Liver (tissue), 8 donors: ENCODE measurements at regions not wholly inside any gene's neighbourhood (a gene's known extent, or its start where the extent isn't known, plus 50 kb on each side); places are given as distances from the start of the nearest gene placed in this dataset.

Experiments
- DNase-seq: peaks from one replicate; pipeline ENCODE4 v3.0.0-alpha.2; 2017; ENCODE audit warnings: low spot score
- H3K27ac ChIP-seq, 2 donors: one replicate each; pipeline ENCODE4 v1.7.0; 2013; ENCODE audit warnings: inconsistent platforms in 2 of 2, low read length in 2 of 2, control low read depth in 1 of 2, low read depth in 1 of 2, mild to moderate bottlenecking in 1 of 2
- H3K27me3 ChIP-seq, 4 donors: one replicate each; pipeline versions ENCODE4 v1.6.1 to v1.7.0; 2013; ENCODE audit warnings: low read length in 3 of 4, inconsistent platforms in 1 of 4, mild to moderate bottlenecking in 1 of 4, moderate library complexity in 1 of 4; ENCODE audit not compliant: control insufficient read depth in 4 of 4, insufficient read depth in 4 of 4
- H3K36me3 ChIP-seq, 4 donors: one replicate each; pipeline versions ENCODE4 v1.6.1 to v1.7.0; 2013; ENCODE audit warnings: low read length in 3 of 4, mild to moderate bottlenecking in 3 of 4, low read depth in 1 of 4, moderate library complexity in 1 of 4; ENCODE audit not compliant: control insufficient read depth in 4 of 4, insufficient read depth in 3 of 4
- H3K4me1 ChIP-seq, 4 donors: one replicate each; pipeline versions ENCODE4 v1.6.1 to v1.7.0; 2013; ENCODE audit warnings: low read length in 3 of 4, mild to moderate bottlenecking in 3 of 4, moderate library complexity in 1 of 4; ENCODE audit not compliant: control insufficient read depth in 4 of 4, insufficient read depth in 4 of 4
- H3K4me3 ChIP-seq, 3 donors: one replicate each; pipeline versions ENCODE4 v1.6.1 to v1.7.0; 2013; ENCODE audit warnings: low read length in 3 of 3, control low read depth in 1 of 3, low read depth in 1 of 3, mild to moderate bottlenecking in 1 of 3
- H3K9ac ChIP-seq, 2 donors: one replicate each; pipeline ENCODE4 v1.7.0; 2013; ENCODE audit warnings: low read length in 2 of 2, mild to moderate bottlenecking in 2 of 2, moderate library complexity in 2 of 2, control low read depth in 1 of 2, low read depth in 1 of 2
- H3K9me3 ChIP-seq, 4 donors: one replicate each; pipeline versions ENCODE4 v1.6.1 to v1.7.0; 2013; ENCODE audit warnings: low read length in 3 of 4; ENCODE audit not compliant: control insufficient read depth in 4 of 4
- EGR1 ChIP-seq, 2 donors: IDR thresholded peaks; 2 replicates each; pipeline ENCODE4 v1.6.1; 2016 to 2018; ENCODE audit warnings: antibody characterized with exemption in 2 of 2, low read depth in 2 of 2
- FOXA1 ChIP-seq: IDR thresholded peaks from 2 replicates; pipeline ENCODE4 v1.6.1; 2016; ENCODE audit warnings: antibody characterized with exemption
- FOXA2 ChIP-seq: IDR thresholded peaks from 2 replicates; pipeline ENCODE4 v1.6.1; 2016; ENCODE audit warnings: antibody characterized with exemption
- GABPA ChIP-seq, 2 donors: IDR thresholded peaks in 1 of 2; conservative IDR thresholded peaks in 1 of 2; 2 replicates each; pipeline ENCODE4 v1.6.1; 2016; ENCODE audit warnings: antibody characterized with exemption in 2 of 2, mild to moderate bottlenecking in 1 of 2, moderate library complexity in 1 of 2
- HNF4A ChIP-seq, 2 donors: conservative IDR thresholded peaks; 2 replicates each; pipeline ENCODE4 v1.6.1; 2016; ENCODE audit warnings: antibody characterized with exemption in 2 of 2, mild to moderate bottlenecking in 2 of 2
- HNF4G ChIP-seq: IDR thresholded peaks from 2 replicates; pipeline ENCODE4 v1.6.1; 2016; ENCODE audit warnings: antibody characterized with exemption
- JUND ChIP-seq, 2 donors: IDR thresholded peaks; 2 replicates each; pipeline ENCODE4 v1.6.1; 2016; ENCODE audit warnings: antibody characterized with exemption in 2 of 2
- NR2F2 ChIP-seq: IDR thresholded peaks from 2 replicates; pipeline ENCODE4 v1.6.1; 2016; ENCODE audit warnings: antibody characterized with exemption
- RAD21 ChIP-seq, 2 donors: IDR thresholded peaks; 2 replicates each; pipeline ENCODE4 v1.6.1; 2016; ENCODE audit warnings: antibody characterized with exemption in 2 of 2, mild to moderate bottlenecking in 2 of 2
- RXRA ChIP-seq, 2 donors: IDR thresholded peaks; 2 replicates each; pipeline ENCODE4 v1.6.1; 2017 to 2018; ENCODE audit warnings: antibody characterized with exemption in 2 of 2, mild to moderate bottlenecking in 1 of 2
- SP1 ChIP-seq: IDR thresholded peaks from 2 replicates; pipeline ENCODE4 v1.6.1; 2018; ENCODE audit warnings: antibody characterized with exemption, mild to moderate bottlenecking
- TAF1 ChIP-seq: conservative IDR thresholded peaks from 2 replicates; pipeline ENCODE4 v1.6.1; 2016; ENCODE audit warnings: antibody characterized with exemption, mild to moderate bottlenecking
- YY1 ChIP-seq: IDR thresholded peaks from 2 replicates; pipeline ENCODE4 v1.6.1; 2016; ENCODE audit warnings: antibody characterized with exemption, mild to moderate bottlenecking
- WGBS: extraction: QIAGEN DNeasy Blood & Tissue Kit; methylation state at CpG from one replicate; pipeline ENCODE4 v1.1.7; 2013; 5-methylcytosine and 5-hydroxymethylcytosine counted together
- TF ChIP-seq, protein P1 (sequence below): fragments of 150-350 bp; IDR thresholded peaks from 2 replicates; pipeline ENCODE4 v1.5.1; 2017; ENCODE audit warnings: improper control_type of control experiment, low read depth, low read length; ENCODE audit not compliant: missing input control
- TF ChIP-seq, protein P2 (sequence below): IDR thresholded peaks from 2 replicates; pipeline ENCODE4 v1.6.1; 2016; ENCODE audit warnings: antibody characterized with exemption
- TF ChIP-seq, protein P3 (sequence below): IDR thresholded peaks from 2 replicates; pipeline ENCODE4 v1.6.1; 2016; ENCODE audit warnings: antibody characterized with exemption
- TF ChIP-seq, protein P4 (sequence below): IDR thresholded peaks from 2 replicates; pipeline ENCODE4 v1.6.1; 2016; ENCODE audit warnings: antibody characterized with exemption
- TF ChIP-seq, protein P5 (sequence below): IDR thresholded peaks from 2 replicates; pipeline ENCODE4 v1.6.1; 2016; ENCODE audit warnings: antibody characterized with exemption, mild to moderate bottlenecking
- donor health status: healthy.
- donor health status: healthy.
- donor health status: healthy.
- donor health status: healthy.
- donor health status: healthy.

DNA sequence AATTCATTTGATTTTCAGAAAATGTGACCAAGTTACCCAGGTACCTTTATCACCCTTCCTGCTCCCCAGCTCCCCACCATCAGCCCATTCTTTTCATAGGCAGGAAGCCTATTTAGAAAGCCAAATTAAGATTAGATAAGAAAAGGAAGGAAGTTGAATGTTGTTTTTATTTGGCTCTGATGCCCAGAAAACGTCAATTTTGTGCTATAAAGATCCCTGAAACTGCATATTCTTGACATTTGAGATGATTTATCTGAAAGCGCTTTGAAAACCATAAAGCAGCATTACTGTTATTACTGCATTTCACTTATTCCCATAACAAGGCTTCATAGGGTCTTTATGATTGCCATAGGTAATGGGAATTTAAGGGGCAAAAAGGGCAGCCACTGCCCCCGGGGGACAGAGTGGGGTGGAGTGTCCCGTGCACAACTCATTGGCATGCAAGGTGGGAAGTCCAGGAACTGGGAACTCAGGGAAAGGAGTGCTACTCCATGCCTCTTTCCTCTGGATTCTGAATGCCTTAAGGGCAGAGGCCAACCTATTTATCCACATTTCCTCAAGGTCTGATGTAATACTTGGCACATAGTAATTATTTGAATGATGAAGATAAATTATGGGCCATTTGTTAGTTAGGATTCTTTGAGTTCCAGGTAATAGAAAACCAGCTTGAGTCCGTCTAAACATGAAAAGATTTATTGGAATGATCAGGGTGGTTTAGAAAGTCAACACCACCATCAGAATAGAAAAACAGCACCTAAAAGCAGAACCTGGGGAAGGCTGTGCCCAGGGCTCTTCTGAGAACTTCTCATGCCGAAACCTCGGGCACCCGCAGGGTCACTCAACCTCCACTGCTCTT is 100.6 kb upstream of the ELMO1 start:
- WGBS, result 68% methylated on average over 8 of the region's 8 CpGs
- H3K27me3 ChIP-seq, result peaks cover 0 to 3% (median 0%) of the 10 kb centered on the region in 4 donors
- TF ChIP-seq GABPA (IDR thresholded peaks at IDR 0.05 in 1 of 2, conservative IDR thresholded peaks at IDR 0.05 in 1 of 2) (no peak), SP1 (no peak), EGR1 (IDR thresholded peaks at IDR 0.05; ENCODE audit: low read depth in 2 of 2) (no peak), NR2F2 (no peak), FOXA1 (no peak), JUND (IDR thresholded peaks at IDR 0.05) (no peak)
- TF ChIP-seq, protein P1, sequence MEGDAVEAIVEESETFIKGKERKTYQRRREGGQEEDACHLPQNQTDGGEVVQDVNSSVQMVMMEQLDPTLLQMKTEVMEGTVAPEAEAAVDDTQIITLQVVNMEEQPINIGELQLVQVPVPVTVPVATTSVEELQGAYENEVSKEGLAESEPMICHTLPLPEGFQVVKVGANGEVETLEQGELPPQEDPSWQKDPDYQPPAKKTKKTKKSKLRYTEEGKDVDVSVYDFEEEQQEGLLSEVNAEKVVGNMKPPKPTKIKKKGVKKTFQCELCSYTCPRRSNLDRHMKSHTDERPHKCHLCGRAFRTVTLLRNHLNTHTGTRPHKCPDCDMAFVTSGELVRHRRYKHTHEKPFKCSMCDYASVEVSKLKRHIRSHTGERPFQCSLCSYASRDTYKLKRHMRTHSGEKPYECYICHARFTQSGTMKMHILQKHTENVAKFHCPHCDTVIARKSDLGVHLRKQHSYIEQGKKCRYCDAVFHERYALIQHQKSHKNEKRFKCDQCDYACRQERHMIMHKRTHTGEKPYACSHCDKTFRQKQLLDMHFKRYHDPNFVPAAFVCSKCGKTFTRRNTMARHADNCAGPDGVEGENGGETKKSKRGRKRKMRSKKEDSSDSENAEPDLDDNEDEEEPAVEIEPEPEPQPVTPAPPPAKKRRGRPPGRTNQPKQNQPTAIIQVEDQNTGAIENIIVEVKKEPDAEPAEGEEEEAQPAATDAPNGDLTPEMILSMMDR, result no peak

DNA sequence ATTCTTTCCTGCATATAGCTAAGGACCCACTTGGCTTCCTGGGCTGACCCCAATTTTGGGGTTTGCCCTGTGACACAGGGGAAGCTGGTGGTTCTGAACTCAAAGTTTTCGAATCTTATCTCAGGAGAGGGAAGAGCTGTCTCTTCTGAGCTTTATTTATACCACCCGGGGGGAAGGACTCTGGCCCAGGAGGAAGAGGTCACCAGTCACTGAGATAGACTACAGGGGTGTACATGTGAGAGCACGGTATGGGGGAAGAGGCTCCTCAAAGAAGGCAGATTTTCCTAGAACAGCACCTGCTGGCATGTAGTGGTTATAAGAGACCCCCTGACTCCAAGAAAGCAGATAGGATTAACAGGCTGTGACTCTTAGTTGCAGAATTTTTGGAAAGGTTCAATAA is 101.8 kb upstream of the ELMO1 start:
- Histone ChIP-seq H3K9me3 (no peaks in the 10 kb centered on the region), H3K9ac (no peak overlapping the region), H3K4me1 (no peaks in the 10 kb centered on the region), H3K36me3 (no peaks in the 10 kb centered on the region), H3K27ac (no peak overlapping the region), H3K4me3 (no peak overlapping the region), H3K27me3 (peaks cover 0 to 3% (median 0%) of the 10 kb centered on the region in 4 donors)
- no peak for DNase-seq
- TF ChIP-seq, protein P2, sequence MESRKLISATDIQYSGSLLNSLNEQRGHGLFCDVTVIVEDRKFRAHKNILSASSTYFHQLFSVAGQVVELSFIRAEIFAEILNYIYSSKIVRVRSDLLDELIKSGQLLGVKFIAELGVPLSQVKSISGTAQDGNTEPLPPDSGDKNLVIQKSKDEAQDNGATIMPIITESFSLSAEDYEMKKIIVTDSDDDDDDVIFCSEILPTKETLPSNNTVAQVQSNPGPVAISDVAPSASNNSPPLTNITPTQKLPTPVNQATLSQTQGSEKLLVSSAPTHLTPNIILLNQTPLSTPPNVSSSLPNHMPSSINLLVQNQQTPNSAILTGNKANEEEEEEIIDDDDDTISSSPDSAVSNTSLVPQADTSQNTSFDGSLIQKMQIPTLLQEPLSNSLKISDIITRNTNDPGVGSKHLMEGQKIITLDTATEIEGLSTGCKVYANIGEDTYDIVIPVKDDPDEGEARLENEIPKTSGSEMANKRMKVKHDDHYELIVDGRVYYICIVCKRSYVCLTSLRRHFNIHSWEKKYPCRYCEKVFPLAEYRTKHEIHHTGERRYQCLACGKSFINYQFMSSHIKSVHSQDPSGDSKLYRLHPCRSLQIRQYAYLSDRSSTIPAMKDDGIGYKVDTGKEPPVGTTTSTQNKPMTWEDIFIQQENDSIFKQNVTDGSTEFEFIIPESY, result no peak
- TF ChIP-seq TAF1 (no peak), HNF4G (no peak), FOXA1 (no peak), JUND (IDR thresholded peaks at IDR 0.05) (no peak), EGR1 (IDR thresholded peaks at IDR 0.05; ENCODE audit: low read depth in 2 of 2) (no peak), RAD21 (IDR thresholded peaks at IDR 0.05) (no peak), YY1 (no peak), HNF4A (conservative IDR thresholded peaks at IDR 0.05) (no peak), GABPA (IDR thresholded peaks at IDR 0.05 in 1 of 2, conservative IDR thresholded peaks at IDR 0.05 in 1 of 2) (no peak), RXRA (IDR thresholded peaks at IDR 0.05) (no peak), NR2F2 (no peak), SP1 (no peak), FOXA2 (no peak)
- TF ChIP-seq, protein P3, sequence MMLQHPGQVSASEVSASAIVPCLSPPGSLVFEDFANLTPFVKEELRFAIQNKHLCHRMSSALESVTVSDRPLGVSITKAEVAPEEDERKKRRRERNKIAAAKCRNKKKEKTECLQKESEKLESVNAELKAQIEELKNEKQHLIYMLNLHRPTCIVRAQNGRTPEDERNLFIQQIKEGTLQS, result no peak
- TF ChIP-seq, protein P4, sequence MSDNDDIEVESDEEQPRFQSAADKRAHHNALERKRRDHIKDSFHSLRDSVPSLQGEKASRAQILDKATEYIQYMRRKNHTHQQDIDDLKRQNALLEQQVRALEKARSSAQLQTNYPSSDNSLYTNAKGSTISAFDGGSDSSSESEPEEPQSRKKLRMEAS, result no peak
- TF ChIP-seq, protein P1, result no peak
- TF ChIP-seq, protein P5, sequence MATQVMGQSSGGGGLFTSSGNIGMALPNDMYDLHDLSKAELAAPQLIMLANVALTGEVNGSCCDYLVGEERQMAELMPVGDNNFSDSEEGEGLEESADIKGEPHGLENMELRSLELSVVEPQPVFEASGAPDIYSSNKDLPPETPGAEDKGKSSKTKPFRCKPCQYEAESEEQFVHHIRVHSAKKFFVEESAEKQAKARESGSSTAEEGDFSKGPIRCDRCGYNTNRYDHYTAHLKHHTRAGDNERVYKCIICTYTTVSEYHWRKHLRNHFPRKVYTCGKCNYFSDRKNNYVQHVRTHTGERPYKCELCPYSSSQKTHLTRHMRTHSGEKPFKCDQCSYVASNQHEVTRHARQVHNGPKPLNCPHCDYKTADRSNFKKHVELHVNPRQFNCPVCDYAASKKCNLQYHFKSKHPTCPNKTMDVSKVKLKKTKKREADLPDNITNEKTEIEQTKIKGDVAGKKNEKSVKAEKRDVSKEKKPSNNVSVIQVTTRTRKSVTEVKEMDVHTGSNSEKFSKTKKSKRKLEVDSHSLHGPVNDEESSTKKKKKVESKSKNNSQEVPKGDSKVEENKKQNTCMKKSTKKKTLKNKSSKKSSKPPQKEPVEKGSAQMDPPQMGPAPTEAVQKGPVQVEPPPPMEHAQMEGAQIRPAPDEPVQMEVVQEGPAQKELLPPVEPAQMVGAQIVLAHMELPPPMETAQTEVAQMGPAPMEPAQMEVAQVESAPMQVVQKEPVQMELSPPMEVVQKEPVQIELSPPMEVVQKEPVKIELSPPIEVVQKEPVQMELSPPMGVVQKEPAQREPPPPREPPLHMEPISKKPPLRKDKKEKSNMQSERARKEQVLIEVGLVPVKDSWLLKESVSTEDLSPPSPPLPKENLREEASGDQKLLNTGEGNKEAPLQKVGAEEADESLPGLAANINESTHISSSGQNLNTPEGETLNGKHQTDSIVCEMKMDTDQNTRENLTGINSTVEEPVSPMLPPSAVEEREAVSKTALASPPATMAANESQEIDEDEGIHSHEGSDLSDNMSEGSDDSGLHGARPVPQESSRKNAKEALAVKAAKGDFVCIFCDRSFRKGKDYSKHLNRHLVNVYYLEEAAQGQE, result no peak
- 32% methylated on average over 3 of the region's 3 CpGs for WGBS

More for the DNA sequence above, 100.6 kb upstream of the ELMO1 start:
- H3K4me1 ChIP-seq, result no peaks in the 10 kb centered on the region
- no peaks in the 10 kb centered on the region for H3K9me3 ChIP-seq
- H3K36me3 ChIP-seq, result no peaks in the 10 kb centered on the region
- no peak overlapping the region for H3K27ac ChIP-seq
- no peak overlapping the region for H3K4me3 ChIP-seq
- DNase-seq, result no peak
- no peak overlapping the region for H3K9ac ChIP-seq
